ENCODE measurements at regions not wholly inside any gene's neighbourhood (a gene's known extent, or its start where the extent isn't known, plus 50 kb on each side); places are given as distances from the start of the nearest gene placed in this dataset.

GRCh38 chr21:35743571-35743970, 316.8 kb downstream of the SETD4 start:
- TF ChIP-seq CTCF (IDR thresholded peaks at IDR 0.05): no peak
- TF ChIP-seq POLR2A (IDR thresholded peaks at IDR 0.05): no peak
